Endothelial cell of umbilical vein (primary cell): ENCODE measurements at regions not wholly inside any gene's neighbourhood (a gene's known extent, or its start where the extent isn't known, plus 50 kb on each side); places are given as distances from the start of the nearest gene placed in this dataset.

ENCODE experiments used
- JUN ChIP-seq: IDR thresholded peaks from 2 replicates; pipeline ENCODE4 v1.6.1; 2011; ENCODE audit warnings: borderline replicate concordance, low read depth; ENCODE audit not compliant: insufficient read length, insufficient read depth
- POLR2A ChIP-seq: IDR thresholded peaks from 2 replicates; pipeline ENCODE4 v1.6.1; 2012; ENCODE audit warnings: low read depth, mild to moderate bottlenecking, control low read depth, low read length
- TF ChIP-seq, protein P1 (sequence below), 2 donors: IDR thresholded peaks; 1 replicate in 1 of 2; 2 replicates in 1 of 2; pipeline ENCODE4 v1.5.1; 2011; ENCODE audit warnings: low read length in 2 of 2, mild to moderate bottlenecking in 2 of 2, moderate library complexity in 2 of 2, control low read depth in 1 of 2, inconsistent platforms in 1 of 2, low read depth in 1 of 2; ENCODE audit not compliant: insufficient read depth in 1 of 2; ENCODE audit errors: extremely low read depth in 1 of 2
- TF ChIP-seq, protein P2 (sequence below): IDR thresholded peaks from 2 replicates; pipeline ENCODE4 v1.6.1; 2011; ENCODE audit not compliant: insufficient read depth, insufficient read length

DNA sequence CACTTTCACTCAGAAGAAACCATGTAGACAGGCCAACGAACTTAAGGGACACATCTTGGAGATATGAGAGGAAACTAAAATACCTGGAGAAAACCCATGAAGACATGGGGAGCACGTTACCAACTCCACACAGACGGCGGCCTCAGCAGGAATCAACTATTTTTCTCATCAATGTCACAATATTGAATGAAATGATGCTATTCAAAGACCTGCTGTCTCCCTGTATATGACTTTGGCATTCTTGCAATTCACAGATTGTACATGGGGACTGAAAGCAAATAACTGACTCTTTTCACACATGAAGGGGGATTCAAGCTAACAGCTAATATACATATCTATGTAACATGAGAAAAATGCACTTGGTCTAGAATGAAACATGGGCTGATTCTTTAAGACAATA, 869.0 kb downstream of the NXPH1 start:
- TF ChIP-seq POLR2A (no peak), JUN (no peak)
- TF ChIP-seq, protein P1, sequence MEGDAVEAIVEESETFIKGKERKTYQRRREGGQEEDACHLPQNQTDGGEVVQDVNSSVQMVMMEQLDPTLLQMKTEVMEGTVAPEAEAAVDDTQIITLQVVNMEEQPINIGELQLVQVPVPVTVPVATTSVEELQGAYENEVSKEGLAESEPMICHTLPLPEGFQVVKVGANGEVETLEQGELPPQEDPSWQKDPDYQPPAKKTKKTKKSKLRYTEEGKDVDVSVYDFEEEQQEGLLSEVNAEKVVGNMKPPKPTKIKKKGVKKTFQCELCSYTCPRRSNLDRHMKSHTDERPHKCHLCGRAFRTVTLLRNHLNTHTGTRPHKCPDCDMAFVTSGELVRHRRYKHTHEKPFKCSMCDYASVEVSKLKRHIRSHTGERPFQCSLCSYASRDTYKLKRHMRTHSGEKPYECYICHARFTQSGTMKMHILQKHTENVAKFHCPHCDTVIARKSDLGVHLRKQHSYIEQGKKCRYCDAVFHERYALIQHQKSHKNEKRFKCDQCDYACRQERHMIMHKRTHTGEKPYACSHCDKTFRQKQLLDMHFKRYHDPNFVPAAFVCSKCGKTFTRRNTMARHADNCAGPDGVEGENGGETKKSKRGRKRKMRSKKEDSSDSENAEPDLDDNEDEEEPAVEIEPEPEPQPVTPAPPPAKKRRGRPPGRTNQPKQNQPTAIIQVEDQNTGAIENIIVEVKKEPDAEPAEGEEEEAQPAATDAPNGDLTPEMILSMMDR (IDR thresholded peaks at IDR 0.05; ENCODE audit: extremely low read depth in 1 of 2, insufficient read depth in 1 of 2, low read depth in 1 of 2, low read length in 2 of 2): no peak
- TF ChIP-seq, protein P2, sequence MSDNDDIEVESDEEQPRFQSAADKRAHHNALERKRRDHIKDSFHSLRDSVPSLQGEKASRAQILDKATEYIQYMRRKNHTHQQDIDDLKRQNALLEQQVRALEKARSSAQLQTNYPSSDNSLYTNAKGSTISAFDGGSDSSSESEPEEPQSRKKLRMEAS: no peak
